Urothelium cell line (cell line): ENCODE measurements at regions not wholly inside any gene's neighbourhood (a gene's known extent, or its start where the extent isn't known, plus 50 kb on each side); places are given as distances from the start of the nearest gene placed in this dataset.
"Not testable (repeated sequence)": the region's sequence is repeated elsewhere in the genome, so short reads cannot be mapped to it uniquely, and the experiment has no call there.

Source experiments
- DNase-seq: peaks from one replicate; pipeline ENCODE4 v3.0.0; 2011; ENCODE audit warnings: low spot score, mixed read lengths
- FAIRE-seq: peaks from 2 replicates; lab custom pipeline; 2011; peaks lifted over from hg19 to GRCh38; lab: Jason Lieb, UNC

- DNase-seq (no peak), FAIRE-seq (no peak)
These were observed 78.4 kb downstream of the NAPG start for GRCh38 chr18:10604182-10604581.

GRCh38 chr18:10606881-10607280 is 81.1 kb downstream of the NAPG start:
- peak; percentile 9 for FAIRE-seq
- DNase-seq: not testable (repeated sequence)

GRCh38 chr18:10607332-10608248 is 81.8 kb downstream of the NAPG start:
- peak; percentile 30 for FAIRE-seq
- DNase-seq: not testable (repeated sequence)

DNA sequence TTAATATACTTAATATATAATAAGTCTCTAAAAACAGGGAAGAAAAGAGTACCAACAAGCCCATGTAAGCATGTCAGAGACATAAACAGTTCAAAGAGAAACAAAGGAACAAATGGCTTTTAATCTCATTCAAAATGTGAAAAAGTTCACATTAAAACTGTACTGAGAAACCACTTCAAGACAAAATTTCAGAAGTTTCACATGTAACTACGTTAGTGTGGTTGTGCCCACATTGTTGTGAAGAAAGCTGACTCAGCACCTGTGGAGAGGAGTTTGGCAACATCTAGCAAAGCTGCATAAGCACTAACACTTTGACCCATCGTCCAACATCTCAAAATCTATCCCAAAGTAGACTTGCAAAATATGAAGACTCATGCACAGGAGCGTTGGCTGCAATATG is 82.6 kb downstream of the NAPG start:
- not testable (repeated sequence) for FAIRE-seq, DNase-seq

DNA sequence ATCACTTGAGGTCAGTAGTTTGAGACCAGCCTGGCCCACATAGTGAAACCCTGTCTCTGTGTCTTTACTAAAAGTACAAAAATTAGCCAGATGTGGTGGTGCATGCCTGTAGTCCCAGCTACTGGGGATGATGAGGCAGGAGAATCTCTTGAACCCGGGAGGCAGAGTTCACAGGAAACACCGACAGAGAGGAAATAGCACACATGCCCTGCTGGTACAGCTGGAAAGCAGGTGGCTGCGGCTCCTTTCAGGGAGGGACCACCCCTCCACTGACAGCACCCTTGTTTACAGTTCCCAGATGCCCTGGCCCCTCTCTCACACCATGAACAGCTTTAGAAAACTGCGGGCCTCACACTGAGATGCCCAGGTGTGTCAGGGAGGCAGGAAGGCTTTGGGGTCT is 83.2 kb downstream of the NAPG start:
- not testable (repeated sequence) for FAIRE-seq, DNase-seq

DNA sequence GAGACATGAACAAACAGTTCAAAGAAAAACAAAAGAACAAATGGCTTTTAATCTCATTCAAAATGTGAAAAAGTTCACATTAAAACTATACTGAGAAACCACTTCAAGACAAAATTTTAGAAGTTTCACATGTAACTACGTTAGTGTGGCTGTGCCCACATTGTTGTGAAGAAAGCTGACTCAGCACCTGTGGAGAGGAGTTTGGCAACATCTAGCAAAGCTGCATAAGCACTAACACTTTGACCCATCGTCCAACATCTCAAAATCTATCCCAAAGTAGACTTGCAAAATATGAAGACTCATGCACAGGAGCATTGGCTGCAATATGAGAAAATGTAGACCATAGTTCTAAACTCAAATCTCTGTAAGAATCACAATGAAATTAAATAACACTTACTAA is 87.4 kb downstream of the NAPG start:
- not testable (repeated sequence) for DNase-seq, FAIRE-seq

DNA sequence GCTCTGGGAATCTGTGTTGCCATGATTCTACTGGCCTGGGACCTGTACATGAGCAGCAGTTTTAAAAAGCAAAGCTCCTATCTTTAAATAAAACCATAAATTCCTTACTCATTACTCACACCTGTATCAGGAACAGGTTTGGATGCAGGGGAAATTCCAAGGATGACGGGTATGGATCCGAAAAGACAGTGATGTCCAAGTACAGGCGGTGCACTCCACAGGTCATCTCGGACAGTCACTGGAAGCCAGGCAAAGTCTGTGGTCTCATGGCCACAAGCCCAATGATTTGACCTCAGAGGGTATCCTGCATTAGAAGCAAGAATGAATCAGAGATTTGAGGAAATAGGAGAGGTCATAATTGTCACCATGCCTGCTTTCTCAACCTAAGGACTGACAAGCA is 90.9 kb downstream of the NAPG start:
- DNase-seq: not testable (repeated sequence)
- FAIRE-seq: peak; percentile 95

- DNase-seq: not testable (repeated sequence)
- FAIRE-seq: peak; percentile 53
These were observed 93.0 kb downstream of the NAPG start for GRCh38 chr18:10618797-10619196.

- FAIRE-seq: peak; percentile 56
These were observed 93.5 kb downstream of the NAPG start for GRCh38 chr18:10619280-10619679.

DNA sequence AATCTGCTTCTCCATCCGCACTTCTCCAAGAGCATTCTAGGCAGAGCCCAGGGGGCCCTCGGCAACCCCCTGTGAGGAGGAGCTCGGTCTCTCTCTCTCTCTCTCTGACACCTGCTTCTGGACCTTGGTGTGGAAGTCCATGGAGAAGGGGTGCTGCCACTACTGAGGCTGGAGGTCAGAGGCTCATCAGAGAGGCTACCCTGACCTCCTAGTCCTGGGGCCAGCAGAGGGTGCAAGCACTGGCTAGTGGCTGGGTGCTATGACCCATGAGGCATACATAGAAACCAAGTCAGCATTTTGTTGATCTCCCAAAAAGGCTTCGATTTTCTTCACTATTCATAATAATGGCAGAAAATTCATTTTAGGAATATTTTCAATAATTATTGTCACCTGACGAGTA is 94.0 kb downstream of the NAPG start:
- DNase-seq, FAIRE-seq: not testable (repeated sequence)

More at GRCh38 chr18:10619280-10619679, 93.5 kb downstream of the NAPG start:
- DNase-seq: not testable (repeated sequence)
